SK-N-MC (cell line): ENCODE measurements at regions not wholly inside any gene's neighbourhood (a gene's known extent, or its start where the extent isn't known, plus 50 kb on each side); places are given as distances from the start of the nearest gene placed in this dataset.

Experiments
- EZH2 ChIP-seq: fragments of 200-600 bp; sonication (generic); IDR thresholded peaks from one replicate; pipeline ENCODE4 v1.6.1; 2017; ENCODE audit warnings: antibody characterized with exemption
- FOXP2 ChIP-seq: optimal IDR thresholded peaks from 2 replicates; pipeline ENCODE3; 2011; ENCODE audit warnings: mild to moderate bottlenecking, moderate library complexity; ENCODE audit not compliant: insufficient read depth; ENCODE audit errors: extremely low read length, control extremely low read depth
- POLR2AphosphoS5 ChIP-seq: IDR thresholded peaks from 2 replicates; pipeline ENCODE4 v1.6.1; 2012; ENCODE audit warnings: mild to moderate bottlenecking, low read depth, low read length, borderline replicate concordance

DNA sequence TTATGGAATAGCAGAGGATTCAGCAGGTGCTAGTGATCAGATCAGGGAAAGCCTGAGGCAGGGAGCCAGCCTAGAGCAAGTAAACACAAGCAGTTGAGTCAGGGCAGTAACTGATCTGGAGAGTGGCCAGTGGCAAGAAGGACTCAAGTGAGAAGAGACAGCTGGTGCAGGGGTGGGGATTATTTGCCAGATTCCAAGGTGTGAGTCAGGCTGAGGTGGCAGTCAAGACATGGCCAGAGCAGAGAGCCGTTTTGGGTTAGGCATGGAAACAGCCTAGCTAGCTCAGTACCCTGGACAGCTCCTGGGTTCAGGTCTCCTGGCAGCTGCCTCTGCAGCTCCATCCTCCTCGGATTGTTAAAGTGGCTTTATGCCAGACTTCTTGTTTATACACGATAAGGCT is 281.9 kb upstream of the ONECUT1 start:
- TF ChIP-seq POLR2AphosphoS5 (no peak), FOXP2 (no peak), EZH2 (no peak)
